IPS DF 4.7 (cell line): ENCODE measurements at regions not wholly inside any gene's neighbourhood (a gene's known extent, or its start where the extent isn't known, plus 50 kb on each side); places are given as distances from the start of the nearest gene placed in this dataset.

Source experiments
- DNase-seq: peaks from one replicate; pipeline ENCODE4 v3.0.0-alpha.2; 2013; ENCODE audit warnings: low spot score; ENCODE audit errors: extremely low read depth

- no peak for DNase-seq
Measured at GRCh38 chr20:12276011-12276673, 358.4 kb downstream of the BTBD3 start.

- no peak for DNase-seq
Measured at GRCh38 chr20:12287575-12287974, 369.9 kb downstream of the BTBD3 start.

- no peak for DNase-seq
Measured at GRCh38 chr20:12289465-12289864, 371.8 kb downstream of the BTBD3 start.

GRCh38 chr20:12291386-12291785 lies 373.7 kb downstream of the BTBD3 start:
- DNase-seq = no peak

- DNase-seq = no peak
Measured at GRCh38 chr20:12293900-12294299, 376.2 kb downstream of the BTBD3 start.

- DNase-seq = no peak
Measured at GRCh38 chr20:12294678-12295077, 377.0 kb downstream of the BTBD3 start.

- no peak for DNase-seq
Measured at GRCh38 chr20:12305188-12305950, 387.7 kb downstream of the BTBD3 start.

GRCh38 chr20:12306107-12306506 lies 388.4 kb downstream of the BTBD3 start:
- no peak for DNase-seq

- DNase-seq = no peak
Measured at GRCh38 chr20:12311094-12311865, 393.6 kb downstream of the BTBD3 start.

- no peak for DNase-seq
Measured at GRCh38 chr20:12315652-12316051, 398.0 kb downstream of the BTBD3 start.

- no peak for DNase-seq
Measured at GRCh38 chr20:12316794-12317193, 399.1 kb downstream of the BTBD3 start.

- no peak for DNase-seq
Measured at GRCh38 chr20:12317433-12317832, 399.7 kb downstream of the BTBD3 start.

- DNase-seq = no peak
Measured at GRCh38 chr20:12318043-12318442, 400.4 kb downstream of the BTBD3 start.

GRCh38 chr20:12321736-12322135 lies 404.0 kb downstream of the BTBD3 start:
- DNase-seq = no peak

- DNase-seq = no peak
Measured at GRCh38 chr20:12327205-12327604, 409.5 kb downstream of the BTBD3 start.

GRCh38 chr20:12331236-12331635 lies 413.5 kb downstream of the BTBD3 start:
- no peak for DNase-seq

- DNase-seq = no peak
Measured at GRCh38 chr20:12337601-12338000, 419.9 kb downstream of the BTBD3 start.

- DNase-seq = no peak
Measured at GRCh38 chr20:12345978-12346377, 428.3 kb downstream of the BTBD3 start.

GRCh38 chr20:12353842-12354241 lies 436.1 kb downstream of the BTBD3 start:
- DNase-seq = no peak

- DNase-seq = no peak
Measured at GRCh38 chr20:12354725-12355124, 437.0 kb downstream of the BTBD3 start.

GRCh38 chr20:12355185-12355584 lies 437.5 kb downstream of the BTBD3 start:
- no peak for DNase-seq

GRCh38 chr20:12358006-12358654 lies 440.4 kb downstream of the BTBD3 start:
- DNase-seq = peak; percentile 44
